ENCODE measurements at regions not wholly inside any gene's neighbourhood (a gene's known extent, or its start where the extent isn't known, plus 50 kb on each side); places are given as distances from the start of the nearest gene placed in this dataset.
A peak's percentile ranks its signal among the peaks of the same experiment; 100 is the strongest.
"Not testable (repeated sequence)": the region's sequence is repeated elsewhere in the genome, so short reads cannot be mapped to it uniquely, and the experiment has no call there.

DNA sequence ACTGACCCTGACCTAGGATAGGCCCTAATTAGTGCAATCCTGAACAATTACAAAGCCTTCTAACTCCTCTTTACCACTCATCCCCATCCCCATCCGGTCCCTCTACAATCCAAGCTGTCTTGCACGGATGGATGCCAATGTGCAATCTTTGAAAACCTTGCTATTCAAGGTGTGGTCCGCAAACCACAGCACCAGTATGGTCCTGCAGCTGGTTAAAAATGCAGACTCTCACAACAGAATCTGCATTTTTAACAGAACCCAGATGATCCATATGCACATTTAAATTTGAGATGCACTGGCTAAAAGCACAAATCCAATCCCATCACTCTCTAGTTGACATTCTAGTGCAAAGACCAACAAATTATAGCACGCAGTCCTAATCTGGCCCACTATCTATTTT, 230.6 kb upstream of the KRR1 start:
- no peak for DNase-seq (ENCODE audit: low spot score)
- no peak overlapping the region for H3K4me3 ChIP-seq (ENCODE audit: low read length in 2 of 2)
- no peak overlapping the region for H2AFZ ChIP-seq (ENCODE audit: low read length)
- H2BK15ac ChIP-seq (ENCODE audit: low read length): no peak overlapping the region
- peaks cover 0 to 3% of the 10 kb centered on the region in 2 donors for H3K9me3 ChIP-seq (replicated peaks in 1 of 2; ENCODE audit: control insufficient read depth in 2 of 2, insufficient read depth in 1 of 2, low read depth in 1 of 2, low read length in 2 of 2)
- H3K4ac ChIP-seq (ENCODE audit: low read length): no peak overlapping the region
- H3K36me3 ChIP-seq (replicated peaks in 1 of 2; ENCODE audit: control insufficient read depth in 2 of 2, insufficient read depth in 2 of 2, low read length in 2 of 2): no peaks in the 10 kb centered on the region
- no peak overlapping the region for H3K23ac ChIP-seq (ENCODE audit: low read depth, low read length, poor library complexity)
- no peak overlapping the region for H4K8ac ChIP-seq (ENCODE audit: low read depth, low read length)
- no peak overlapping the region for H4K91ac ChIP-seq (ENCODE audit: low read depth, low read length, poor library complexity)
- no peak overlapping the region for H3K14ac ChIP-seq (ENCODE audit: low read length)
- H3K4me1 ChIP-seq (ENCODE audit: control insufficient read depth in 2 of 2, insufficient read depth in 1 of 2, low read depth in 1 of 2, low read length in 2 of 2): no peaks in the 10 kb centered on the region
- WGBS, 2 donors (ENCODE audit: extremely low coverage in 2 of 2, insufficient read length in 2 of 2, insufficient replicate concordance in 1 of 2): no CpG with 5 or more reads among the region's 4 CpGs
- no peak overlapping the region for H2BK12ac ChIP-seq (ENCODE audit: low read length)
- no peaks in the 10 kb centered on the region for H3K27me3 ChIP-seq (ENCODE audit: control insufficient read depth in 3 of 3, insufficient read depth in 3 of 3, low read depth in 1 of 3, low read length in 3 of 3)
- H3K18ac ChIP-seq (ENCODE audit: low read length): no peak overlapping the region
- H2BK5ac ChIP-seq (ENCODE audit: low read length): no peak overlapping the region
- no peaks in the 10 kb centered on the region for H3K79me1 ChIP-seq (ENCODE audit: low read depth, low read length)
- H3K27ac ChIP-seq (replicated peaks; ENCODE audit: low read length): no peak overlapping the region
- peak overlapping the region; percentile 9 for H3K9ac ChIP-seq (ENCODE audit: low read depth, low read length, poor library complexity)
- no peak overlapping the region for H2BK120ac ChIP-seq (ENCODE audit: low read depth, low read length)
- no peak overlapping the region for H3K4me2 ChIP-seq (ENCODE audit: insufficient read depth, low read length, poor library complexity, severe bottlenecking)
- H2AK5ac ChIP-seq (ENCODE audit: low read depth, low read length): no peak overlapping the region

DNA sequence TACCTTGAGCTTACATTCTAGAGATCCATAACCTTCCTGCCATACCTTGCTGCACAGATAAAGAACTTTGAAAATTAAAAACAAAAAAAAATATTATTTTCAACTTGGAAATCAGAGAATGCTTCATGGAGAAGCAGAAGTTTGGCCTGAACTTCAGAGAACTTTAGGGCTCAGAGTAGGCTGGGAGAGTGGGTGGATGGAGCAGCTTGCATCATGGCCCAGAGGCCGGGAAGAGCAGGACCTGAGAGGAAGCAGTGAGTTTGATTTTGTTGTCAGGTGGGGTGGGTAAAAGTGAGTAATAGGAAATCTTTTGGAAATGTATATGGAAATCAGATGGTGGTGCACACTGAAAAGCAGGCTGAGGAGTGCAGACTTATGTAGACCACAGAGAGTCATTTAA, 228.5 kb upstream of the KRR1 start:
- Histone ChIP-seq H3K4me1 (ENCODE audit: control insufficient read depth in 2 of 2, insufficient read depth in 1 of 2, low read depth in 1 of 2, low read length in 2 of 2) (no peaks in the 10 kb centered on the region), H3K27ac (replicated peaks; ENCODE audit: low read length) (no peak overlapping the region), H3K23ac (ENCODE audit: low read depth, low read length, poor library complexity) (no peak overlapping the region), H2AK5ac (ENCODE audit: low read depth, low read length) (no peak overlapping the region), H2AFZ (ENCODE audit: low read length) (no peak overlapping the region), H3K14ac (ENCODE audit: low read length) (no peak overlapping the region), H4K91ac (ENCODE audit: low read depth, low read length, poor library complexity) (no peak overlapping the region), H3K9me3 (replicated peaks in 1 of 2; ENCODE audit: control insufficient read depth in 2 of 2, insufficient read depth in 1 of 2, low read depth in 1 of 2, low read length in 2 of 2) (peaks cover 0 to 3% of the 10 kb centered on the region in 2 donors), H3K36me3 (replicated peaks in 1 of 2; ENCODE audit: control insufficient read depth in 2 of 2, insufficient read depth in 2 of 2, low read length in 2 of 2) (no peaks in the 10 kb centered on the region), H3K27me3 (ENCODE audit: control insufficient read depth in 3 of 3, insufficient read depth in 3 of 3, low read depth in 1 of 3, low read length in 3 of 3) (no peaks in the 10 kb centered on the region), H3K4ac (ENCODE audit: low read length) (no peak overlapping the region), H2BK5ac (ENCODE audit: low read length) (no peak overlapping the region), H2BK120ac (ENCODE audit: low read depth, low read length) (no peak overlapping the region), H3K4me2 (ENCODE audit: insufficient read depth, low read length, poor library complexity, severe bottlenecking) (no peak overlapping the region), H3K18ac (ENCODE audit: low read length) (no peak overlapping the region), H4K8ac (ENCODE audit: low read depth, low read length) (no peak overlapping the region), H2BK12ac (ENCODE audit: low read length) (no peak overlapping the region), H3K79me1 (ENCODE audit: low read depth, low read length) (no peaks in the 10 kb centered on the region), H2BK15ac (ENCODE audit: low read length) (no peak overlapping the region), H3K9ac (ENCODE audit: low read depth, low read length, poor library complexity) (no peak overlapping the region), H3K4me3 (ENCODE audit: low read length in 2 of 2) (no peak overlapping the region)
- WGBS, 2 donors (ENCODE audit: extremely low coverage in 2 of 2, insufficient read length in 2 of 2, insufficient replicate concordance in 1 of 2): no CpG with 5 or more reads among the region's 1 CpG
- no peak for DNase-seq (ENCODE audit: low spot score)

DNA sequence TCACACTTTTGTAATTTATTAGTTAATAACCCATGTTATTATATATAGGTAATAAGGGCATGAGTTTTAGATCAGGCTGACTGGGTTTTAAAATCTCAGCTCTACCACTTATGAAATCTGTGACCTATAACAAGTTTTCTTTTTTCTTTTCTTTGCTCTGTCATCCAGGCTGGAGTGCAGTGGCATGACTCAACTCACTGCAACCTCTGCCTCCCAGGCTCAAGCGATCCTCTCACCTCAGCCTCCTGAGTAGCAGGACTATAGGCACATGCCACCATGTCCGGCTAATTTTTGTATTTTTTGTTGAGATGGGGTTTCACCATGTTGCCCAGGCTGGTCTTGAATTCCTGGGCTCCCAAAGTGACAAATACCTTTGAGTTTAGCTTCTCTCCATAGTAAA, 227.7 kb upstream of the KRR1 start:
- not testable (repeated sequence) for H3K9ac ChIP-seq (ENCODE audit: low read depth, low read length, poor library complexity); H2BK15ac ChIP-seq (ENCODE audit: low read length); H2BK12ac ChIP-seq (ENCODE audit: low read length); H3K4me2 ChIP-seq (ENCODE audit: insufficient read depth, low read length, poor library complexity, severe bottlenecking); H3K4me1 ChIP-seq (ENCODE audit: control insufficient read depth in 2 of 2, insufficient read depth in 1 of 2, low read depth in 1 of 2, low read length in 2 of 2); H4K8ac ChIP-seq (ENCODE audit: low read depth, low read length); H3K4me3 ChIP-seq (ENCODE audit: low read length in 2 of 2); H2AK5ac ChIP-seq (ENCODE audit: low read depth, low read length); H3K18ac ChIP-seq (ENCODE audit: low read length); H3K79me1 ChIP-seq (ENCODE audit: low read depth, low read length); H3K14ac ChIP-seq (ENCODE audit: low read length); H4K91ac ChIP-seq (ENCODE audit: low read depth, low read length, poor library complexity); H2AFZ ChIP-seq (ENCODE audit: low read length); DNase-seq (ENCODE audit: low spot score); H3K36me3 ChIP-seq (replicated peaks in 1 of 2; ENCODE audit: control insufficient read depth in 2 of 2, insufficient read depth in 2 of 2, low read length in 2 of 2); H3K27me3 ChIP-seq (ENCODE audit: control insufficient read depth in 3 of 3, insufficient read depth in 3 of 3, low read depth in 1 of 3, low read length in 3 of 3); H3K23ac ChIP-seq (ENCODE audit: low read depth, low read length, poor library complexity); H2BK120ac ChIP-seq (ENCODE audit: low read depth, low read length); H3K27ac ChIP-seq (replicated peaks; ENCODE audit: low read length); H3K9me3 ChIP-seq (replicated peaks in 1 of 2; ENCODE audit: control insufficient read depth in 2 of 2, insufficient read depth in 1 of 2, low read depth in 1 of 2, low read length in 2 of 2); H2BK5ac ChIP-seq (ENCODE audit: low read length); H3K4ac ChIP-seq (ENCODE audit: low read length)
- no CpG with 5 or more reads among the region's 2 CpGs for WGBS, 2 donors (ENCODE audit: extremely low coverage in 2 of 2, insufficient read length in 2 of 2, insufficient replicate concordance in 1 of 2)

DNA sequence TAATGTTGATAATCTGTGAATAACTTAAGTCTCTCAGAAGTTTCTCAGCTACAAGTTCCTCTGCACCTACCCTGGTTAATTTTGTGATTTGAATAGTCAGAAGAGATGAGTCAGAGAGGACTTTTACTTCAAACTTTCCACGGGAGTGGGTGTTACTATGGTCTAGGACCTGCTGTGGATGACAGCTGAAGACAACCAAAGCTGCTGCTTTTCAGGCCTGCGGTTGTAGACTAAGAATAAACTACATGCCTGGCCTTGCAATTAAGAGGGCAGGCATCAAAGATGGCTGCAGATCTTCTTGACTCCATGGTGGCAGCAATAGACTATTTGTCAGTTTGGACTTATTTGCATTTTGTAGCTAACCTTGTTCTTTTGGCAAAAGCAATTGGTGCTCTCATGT, 227.1 kb upstream of the KRR1 start:
- WGBS, 2 donors (ENCODE audit: extremely low coverage in 2 of 2, insufficient read length in 2 of 2, insufficient replicate concordance in 1 of 2): no CpG with 5 or more reads among the region's 2 CpGs

More for the DNA sequence above, 227.1 kb upstream of the KRR1 start:
- H3K9ac ChIP-seq (ENCODE audit: low read depth, low read length, poor library complexity): no peak overlapping the region
- H2BK120ac ChIP-seq (ENCODE audit: low read depth, low read length): no peak overlapping the region
- no peaks in the 10 kb centered on the region for H3K27me3 ChIP-seq (ENCODE audit: control insufficient read depth in 3 of 3, insufficient read depth in 3 of 3, low read depth in 1 of 3, low read length in 3 of 3)
- H4K8ac ChIP-seq (ENCODE audit: low read depth, low read length): no peak overlapping the region
- H3K9me3 ChIP-seq (replicated peaks in 1 of 2; ENCODE audit: control insufficient read depth in 2 of 2, insufficient read depth in 1 of 2, low read depth in 1 of 2, low read length in 2 of 2): peaks cover 0 to 3% of the 10 kb centered on the region in 2 donors
- no peak overlapping the region for H3K4me3 ChIP-seq (ENCODE audit: low read length in 2 of 2)
- no peak overlapping the region for H2BK12ac ChIP-seq (ENCODE audit: low read length)
- H3K27ac ChIP-seq (replicated peaks; ENCODE audit: low read length): no peak overlapping the region
- DNase-seq (ENCODE audit: low spot score): no peak
- H3K36me3 ChIP-seq (replicated peaks in 1 of 2; ENCODE audit: control insufficient read depth in 2 of 2, insufficient read depth in 2 of 2, low read length in 2 of 2): no peaks in the 10 kb centered on the region
- H3K23ac ChIP-seq (ENCODE audit: low read depth, low read length, poor library complexity): no peak overlapping the region
- no peak overlapping the region for H3K14ac ChIP-seq (ENCODE audit: low read length)
- no peak overlapping the region for H2BK5ac ChIP-seq (ENCODE audit: low read length)
- no peak overlapping the region for H4K91ac ChIP-seq (ENCODE audit: low read depth, low read length, poor library complexity)
- no peak overlapping the region for H3K4me2 ChIP-seq (ENCODE audit: insufficient read depth, low read length, poor library complexity, severe bottlenecking)
- no peak overlapping the region for H3K18ac ChIP-seq (ENCODE audit: low read length)
- no peak overlapping the region for H2BK15ac ChIP-seq (ENCODE audit: low read length)
- H3K79me1 ChIP-seq (ENCODE audit: low read depth, low read length): no peaks in the 10 kb centered on the region
- no peak overlapping the region for H3K4ac ChIP-seq (ENCODE audit: low read length)
- H2AFZ ChIP-seq (ENCODE audit: low read length): peak overlapping the region; percentile 36
- H3K4me1 ChIP-seq (ENCODE audit: control insufficient read depth in 2 of 2, insufficient read depth in 1 of 2, low read depth in 1 of 2, low read length in 2 of 2): no peaks in the 10 kb centered on the region
- H2AK5ac ChIP-seq (ENCODE audit: low read depth, low read length): no peak overlapping the region

Measured in neuronal stem cell (in vitro differentiated cells).